ENCODE measurements at regions not wholly inside any gene's neighbourhood (a gene's known extent, or its start where the extent isn't known, plus 50 kb on each side); places are given as distances from the start of the nearest gene placed in this dataset.

DNA sequence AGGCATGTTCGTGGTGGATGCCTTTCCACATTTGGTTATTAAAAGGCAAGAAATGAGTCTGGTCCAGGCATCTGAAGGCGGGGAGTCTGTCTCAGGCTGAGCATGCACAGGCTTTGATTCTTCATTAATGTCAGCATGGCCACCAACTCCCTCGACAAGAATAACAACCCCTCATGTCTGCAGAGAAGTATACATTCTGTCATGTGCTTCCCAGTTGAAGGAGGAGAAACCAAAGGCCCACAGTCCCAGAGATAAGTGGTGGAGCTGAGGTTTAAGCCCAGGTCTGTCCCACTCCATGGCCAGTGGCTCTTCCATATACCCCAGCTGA, 61.6 kb upstream of the LAPTM5 start:
- DNase-seq: no peak

DNA sequence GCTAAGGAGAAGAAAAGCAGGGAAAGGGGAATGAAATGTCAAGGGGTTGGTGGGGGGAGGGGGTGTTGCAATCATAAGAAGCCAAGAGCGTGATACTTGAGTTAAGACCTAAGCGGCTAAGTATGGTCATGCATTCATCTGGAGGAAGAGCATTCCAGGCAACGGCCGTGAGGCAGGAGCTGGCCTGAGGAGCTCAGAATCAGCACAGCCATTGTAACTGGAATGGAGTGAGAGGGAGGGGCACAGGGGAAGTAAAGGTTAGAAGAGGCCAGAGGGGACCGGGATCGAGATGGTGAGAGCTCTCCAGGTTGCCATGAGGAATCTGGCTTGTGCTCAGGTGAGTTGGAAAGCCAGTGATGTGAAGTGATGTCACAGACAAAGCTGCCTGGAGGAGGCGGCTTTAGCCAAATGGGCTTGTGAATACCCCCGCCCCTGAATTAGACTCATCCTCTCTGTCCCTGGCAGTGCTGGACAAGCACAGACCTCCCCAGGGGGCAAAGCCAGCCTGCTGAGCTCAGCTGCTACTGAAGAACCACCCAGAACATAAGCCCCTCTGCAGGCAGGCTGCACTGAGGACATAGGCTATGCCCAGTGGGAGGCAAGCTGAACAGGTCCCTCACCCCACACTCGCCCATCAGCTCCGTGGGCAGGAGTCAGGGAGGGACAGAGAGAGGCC, 61.1 kb upstream of the LAPTM5 start:
- DNase-seq: no peak

DNA sequence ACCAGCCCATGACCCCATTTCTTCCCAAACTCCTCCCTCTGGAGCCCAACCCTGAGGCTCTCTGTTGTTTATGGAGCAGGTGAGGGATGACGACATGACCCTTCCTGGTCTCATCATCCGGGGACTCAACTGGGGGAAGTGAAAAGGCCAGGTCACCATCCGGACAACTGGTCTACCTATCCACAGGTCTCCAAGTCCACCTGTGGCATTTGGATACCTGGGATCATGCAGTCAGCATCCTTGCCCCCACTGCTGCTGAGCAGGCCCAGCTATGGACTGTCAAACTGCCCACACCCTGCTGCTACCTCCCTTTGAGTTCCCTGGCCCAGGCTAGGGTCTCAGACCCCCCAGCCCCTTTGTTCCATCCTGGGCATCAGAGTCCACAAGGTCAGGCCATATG, 60.0 kb upstream of the LAPTM5 start:
- no peak for DNase-seq

DNA sequence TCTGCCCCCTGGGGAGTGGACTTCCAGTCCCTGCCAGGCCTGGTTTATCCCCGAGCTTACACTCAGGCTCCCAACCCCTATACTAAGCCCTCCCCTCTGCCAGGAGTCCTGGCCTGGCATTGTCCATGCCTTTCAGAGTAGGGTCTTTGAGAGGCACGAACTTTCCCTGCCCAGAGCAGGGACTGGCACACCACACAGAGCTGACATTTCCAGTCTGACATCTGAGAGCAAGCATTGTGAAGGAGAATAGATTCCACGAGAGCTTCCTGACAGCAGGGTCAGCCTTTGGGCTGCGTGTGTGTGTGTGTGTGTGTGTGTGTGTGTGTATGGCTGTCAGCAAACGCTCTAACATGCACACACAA, 59.5 kb upstream of the LAPTM5 start:
- no peak for DNase-seq

DNA sequence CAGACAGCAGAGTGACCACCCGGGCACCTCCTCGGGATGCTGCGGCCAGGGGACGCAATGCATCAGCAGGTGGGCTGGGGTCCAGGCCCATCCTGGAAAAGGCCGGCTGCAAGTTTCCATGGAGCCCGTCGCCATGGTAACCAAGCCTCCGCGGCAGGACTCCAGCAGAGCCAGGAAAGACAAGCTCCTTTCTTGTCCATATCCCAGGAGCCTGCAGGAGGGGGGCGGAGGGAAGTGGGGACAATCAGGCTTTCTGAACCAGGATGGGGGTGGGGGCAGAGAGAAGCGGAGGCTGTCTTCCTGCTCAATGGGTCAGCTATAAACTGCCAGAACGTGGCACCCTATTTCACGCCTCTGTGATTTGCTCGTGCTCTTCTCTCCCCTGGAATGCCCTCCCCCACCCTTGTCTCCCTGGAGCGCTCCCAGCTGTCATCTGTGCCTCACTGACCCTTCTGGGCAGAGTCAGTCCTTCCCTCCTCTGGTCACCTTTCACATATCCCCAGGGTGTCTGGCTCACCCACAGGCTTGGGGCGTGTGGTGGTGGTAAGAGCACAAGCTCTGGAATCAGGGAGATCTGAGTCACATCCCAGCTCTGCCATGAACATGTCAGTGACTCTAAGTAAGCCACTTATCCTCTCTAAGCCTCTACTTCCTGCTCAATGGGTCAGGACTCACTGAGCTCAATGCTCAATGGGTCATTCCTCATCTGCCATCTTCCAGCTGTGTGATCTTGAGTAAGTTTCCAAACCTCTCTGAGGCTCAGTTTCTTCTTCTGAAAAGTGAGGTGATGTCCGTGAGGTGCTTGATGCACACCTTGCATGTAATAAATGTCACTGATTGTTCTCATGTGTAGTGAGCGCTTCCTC, 58.9 kb upstream of the LAPTM5 start:
- peak; percentile 27 for DNase-seq

DNA sequence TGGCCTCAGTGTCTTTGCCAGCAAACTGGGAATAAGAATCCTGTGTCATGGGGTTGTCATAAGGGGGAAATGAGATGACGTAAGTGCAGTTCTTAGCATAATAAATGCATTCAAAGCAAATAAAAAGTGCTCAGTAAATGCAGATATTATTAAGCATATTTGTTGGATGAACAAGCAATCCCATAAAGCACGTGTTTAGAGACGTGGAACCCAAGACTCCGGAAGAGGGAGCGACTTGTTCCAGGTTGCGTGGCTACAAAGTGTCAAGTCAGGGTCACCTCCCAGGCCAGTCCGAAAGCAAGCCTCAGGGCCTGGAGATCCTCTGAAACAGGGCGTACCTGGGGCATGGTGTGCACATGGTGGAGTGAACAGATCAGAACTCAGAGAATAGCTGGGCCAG, 58.0 kb upstream of the LAPTM5 start:
- no peak for DNase-seq

DNA sequence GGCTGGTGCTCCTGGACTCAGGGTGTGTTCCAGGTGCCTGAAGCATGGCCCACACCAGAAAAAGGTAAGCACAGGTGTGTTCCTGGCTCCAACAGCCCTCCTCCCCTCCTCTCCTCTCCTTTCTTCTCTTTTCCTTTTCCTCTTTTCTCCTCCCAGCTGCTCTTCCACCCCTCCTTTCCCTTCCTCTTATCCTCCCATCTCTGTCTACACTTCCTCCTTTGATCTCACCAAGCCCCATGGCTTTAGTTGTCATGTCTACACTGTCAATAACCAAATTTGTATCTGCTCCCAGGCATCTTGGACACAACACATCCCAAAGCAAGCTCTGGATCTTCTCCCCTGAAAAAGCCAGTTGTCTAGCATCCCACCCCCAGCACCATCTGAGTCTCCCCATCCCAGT, 56.7 kb upstream of the LAPTM5 start:
- no peak for DNase-seq

DNA sequence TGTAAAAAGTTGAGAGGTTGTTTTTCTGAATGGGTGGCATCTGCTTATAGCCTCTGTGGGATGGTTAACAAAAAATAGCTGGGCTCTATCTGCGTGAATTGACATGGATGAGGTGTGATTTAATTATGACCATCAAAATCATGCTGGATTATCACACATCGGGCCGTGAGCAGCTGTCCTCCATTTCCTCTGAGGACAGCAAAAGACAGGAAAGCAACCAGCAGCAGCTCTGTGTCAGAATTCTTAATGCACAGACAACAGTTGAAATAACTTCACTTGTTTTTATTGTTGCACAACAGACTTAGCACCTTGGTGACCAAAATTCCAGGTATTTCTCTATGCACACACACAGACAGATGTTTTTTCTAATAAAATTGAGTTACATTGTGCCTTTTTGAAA, 54.5 kb upstream of the LAPTM5 start:
- DNase-seq: no peak

DNA sequence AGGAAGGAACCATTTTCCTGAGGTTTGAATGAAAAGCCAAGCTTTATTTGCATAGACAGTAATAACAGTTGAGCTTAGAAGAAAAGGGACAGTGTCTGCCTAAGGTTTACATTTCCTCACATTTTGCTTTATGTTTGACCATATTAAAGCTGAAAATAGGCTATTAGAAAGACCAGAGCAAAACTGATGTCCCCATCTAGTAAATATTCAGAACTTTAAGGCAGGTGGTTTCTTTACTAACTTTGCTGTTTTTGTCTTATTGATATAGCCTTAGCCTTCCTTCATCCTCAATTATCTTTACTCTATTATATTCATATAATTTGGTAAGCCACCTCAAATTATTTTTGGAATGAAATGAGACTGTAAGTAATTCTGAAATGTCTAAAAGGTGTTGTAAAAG, 53.6 kb upstream of the LAPTM5 start:
- no peak for DNase-seq

DNA sequence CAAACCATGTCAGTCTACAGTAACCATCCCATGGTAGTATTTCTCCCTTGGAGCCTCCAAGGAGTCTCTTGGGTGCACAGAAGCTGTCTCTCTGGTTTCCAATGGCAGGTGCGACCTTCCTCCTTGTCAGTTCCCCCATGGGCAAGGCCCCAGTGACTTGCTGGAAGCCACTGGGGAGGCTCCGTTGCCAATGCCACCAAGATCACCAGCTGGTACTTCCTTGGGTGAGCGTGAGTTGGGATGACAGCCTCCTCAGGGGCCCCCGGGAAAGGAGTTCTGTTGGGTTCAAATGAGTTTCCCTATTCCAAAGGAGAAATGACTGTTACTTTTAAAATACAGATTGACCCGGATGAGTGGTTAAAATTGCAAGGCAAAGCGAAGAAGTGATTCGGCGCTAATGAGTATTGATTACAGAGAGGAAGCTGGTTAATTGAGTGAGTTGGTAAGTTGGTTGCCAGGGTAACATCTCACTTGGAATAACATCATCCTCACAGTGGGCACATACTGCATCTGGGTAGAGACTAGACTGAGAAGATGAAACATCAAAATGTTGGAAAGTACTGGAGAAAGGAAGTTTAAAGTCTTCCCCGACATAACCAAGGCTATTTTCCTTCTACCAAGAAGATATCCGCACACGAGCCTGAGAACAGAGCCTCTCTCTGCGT, 53.0 kb upstream of the LAPTM5 start:
- no peak for DNase-seq

DNA sequence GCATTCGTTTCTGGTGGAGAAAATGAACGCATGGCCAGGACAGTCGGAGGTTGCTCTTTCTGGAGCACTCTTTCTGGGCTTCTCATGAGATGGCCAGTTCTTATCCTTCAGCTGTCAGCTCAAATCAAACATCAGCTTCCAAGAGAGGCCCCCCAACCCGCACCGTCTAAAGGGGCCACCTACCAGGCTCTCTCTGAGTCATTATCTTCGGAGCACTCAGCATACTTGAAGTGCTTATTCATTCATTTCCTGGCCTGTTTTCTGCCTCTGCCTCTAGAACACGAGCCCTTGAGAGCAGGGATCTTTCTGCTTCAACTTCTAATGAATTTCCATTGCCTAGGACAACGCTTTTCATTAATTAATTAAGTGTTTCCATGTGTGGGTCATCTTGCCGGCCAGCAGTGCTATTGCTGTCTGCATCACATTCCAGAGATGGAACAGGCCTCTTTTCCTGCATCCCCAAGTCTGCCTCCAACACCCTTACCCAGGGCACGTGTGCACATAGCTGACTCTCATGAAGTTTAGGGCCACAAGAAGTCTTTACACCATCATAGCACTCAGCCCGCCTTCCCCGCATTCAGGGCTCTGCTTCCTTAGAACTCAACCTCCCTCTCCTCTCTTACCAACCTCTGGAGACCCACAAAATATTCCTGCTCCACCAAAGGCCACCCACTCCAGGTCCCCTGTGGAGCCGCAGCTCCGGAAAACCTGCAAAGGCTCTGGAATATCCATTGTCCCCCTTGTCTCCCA, 52.1 kb upstream of the LAPTM5 start:
- peak; percentile 4 for DNase-seq

DNA sequence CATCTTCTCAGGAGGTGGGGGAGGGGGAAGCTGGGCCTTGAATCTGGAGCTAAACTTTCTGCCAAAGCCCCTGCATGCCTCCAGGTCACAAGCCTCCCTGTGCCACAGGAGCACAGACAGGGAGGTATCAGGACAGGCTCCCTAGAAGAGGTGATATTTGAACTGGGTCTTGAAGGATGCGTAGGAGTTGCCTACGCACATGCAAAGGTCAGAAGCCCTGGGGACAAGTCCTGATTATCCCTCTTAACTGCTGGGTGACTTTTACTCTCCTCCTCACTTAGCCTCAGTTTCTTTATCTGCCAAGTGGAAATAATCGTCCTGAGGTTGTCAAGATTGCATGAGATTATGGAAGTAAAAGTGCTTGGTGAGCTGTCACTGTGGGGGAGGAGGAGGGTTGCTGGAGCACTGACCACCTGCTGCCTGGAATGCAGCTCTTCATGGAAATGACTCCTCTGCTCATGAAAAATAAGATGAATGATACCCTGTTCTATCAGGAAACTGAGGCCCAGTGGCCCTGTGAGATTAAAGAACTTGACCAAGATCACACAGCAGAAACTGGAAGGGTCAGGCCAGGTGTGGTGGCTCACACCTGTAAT, 50.6 kb upstream of the LAPTM5 start:
- no peak for DNase-seq

DNA sequence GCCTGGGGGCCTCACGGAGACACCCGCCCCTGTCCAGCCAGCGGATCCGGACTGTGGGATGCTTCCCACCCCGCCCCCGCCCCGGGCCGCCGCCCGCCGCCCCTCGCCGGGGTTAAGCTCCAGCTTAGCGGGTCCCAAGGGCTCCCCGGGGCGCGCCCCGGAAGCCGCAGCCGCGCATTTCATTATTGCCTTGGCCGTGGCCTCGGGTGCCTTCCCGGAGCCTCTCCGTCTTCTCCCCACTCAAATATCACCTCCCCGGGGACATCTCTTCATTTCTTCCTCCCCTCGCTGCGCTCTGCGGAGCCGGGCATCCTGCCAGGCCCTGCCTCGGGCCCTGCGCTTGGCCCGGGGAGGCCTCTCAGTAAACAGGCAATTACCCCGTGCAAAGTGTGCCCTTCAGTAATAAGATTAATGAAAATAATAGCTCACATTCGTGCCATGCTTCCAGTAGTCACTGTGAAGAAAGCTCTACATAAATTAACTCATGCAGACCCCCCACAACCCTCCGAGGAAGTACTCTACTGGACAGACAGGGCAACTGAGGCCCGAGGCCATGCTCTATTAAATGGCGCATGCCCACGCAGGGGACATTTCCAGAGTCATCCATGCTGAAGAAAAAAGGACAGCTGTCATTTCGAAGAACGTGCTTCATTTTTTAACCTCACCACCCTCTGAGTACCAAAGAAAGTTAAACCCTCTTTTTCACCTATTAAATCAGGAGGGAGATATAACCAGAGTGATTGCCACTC, 49.9 kb upstream of the LAPTM5 start:
- DNase-seq: peak; percentile 95
